ENCODE measurements at regions not wholly inside any gene's neighbourhood (a gene's known extent, or its start where the extent isn't known, plus 50 kb on each side); places are given as distances from the start of the nearest gene placed in this dataset.
A peak's percentile ranks its signal among the peaks of the same experiment; 100 is the strongest.
"Not testable (repeated sequence)": the region's sequence is repeated elsewhere in the genome, so short reads cannot be mapped to it uniquely, and the experiment has no call there.

DNA sequence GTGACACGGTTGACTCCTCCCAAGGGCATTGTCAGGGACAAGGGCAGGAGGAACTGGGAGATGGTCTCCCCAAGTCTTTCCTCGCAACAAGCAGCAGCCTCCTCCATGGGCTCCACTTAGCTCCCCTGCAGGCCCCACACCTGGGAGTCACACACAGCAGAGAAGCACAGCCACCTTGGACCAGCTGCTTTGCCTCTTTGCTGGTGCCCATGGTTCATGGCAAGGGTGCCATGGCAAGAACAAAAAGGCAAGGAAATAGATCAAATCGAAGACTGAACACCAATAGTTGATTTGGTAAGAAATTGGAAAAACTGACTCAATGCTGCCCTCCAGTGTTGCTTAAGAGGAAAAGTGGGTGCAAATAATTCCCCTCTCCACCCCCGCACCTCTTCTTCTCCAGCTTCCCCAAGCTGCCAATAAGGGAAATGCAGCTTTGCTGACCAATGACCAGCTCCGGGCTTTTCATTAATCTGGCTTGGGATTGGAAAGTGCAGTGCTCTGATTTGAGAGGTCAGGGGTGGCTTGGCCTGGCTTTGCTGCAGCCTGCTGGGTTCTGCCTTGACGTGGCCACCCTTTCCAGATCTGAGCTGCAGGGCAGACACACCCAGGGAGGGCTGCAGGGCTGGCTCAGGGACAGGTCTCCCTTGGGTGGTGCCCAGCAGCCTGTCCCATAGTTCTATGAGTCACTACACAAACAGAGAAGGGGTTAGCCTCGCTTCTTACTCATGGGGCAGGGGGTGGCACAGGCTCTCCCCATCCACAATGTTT, 162.0 kb downstream of the KLF13 start:
- DNase-seq, result peak; percentile 51

DNA sequence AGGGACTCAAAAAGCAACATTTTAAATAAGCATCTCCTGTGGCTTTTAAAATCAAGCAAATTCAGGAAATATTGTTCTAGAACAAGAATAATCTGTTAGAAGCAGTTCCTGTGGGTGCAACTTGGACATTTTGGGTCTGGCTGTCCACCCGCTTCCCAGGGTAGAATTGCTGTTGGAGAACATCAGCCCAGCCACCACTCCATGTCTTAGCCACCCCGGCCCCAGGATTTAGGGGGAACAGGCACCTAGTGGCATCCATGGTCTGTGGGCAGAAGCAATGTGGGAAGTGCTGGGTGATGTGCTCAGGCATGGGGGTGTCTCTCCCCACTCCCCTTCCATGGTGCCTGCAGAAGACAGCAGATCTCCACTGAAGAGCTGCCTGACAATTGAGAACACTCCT, 162.6 kb downstream of the KLF13 start:
- no peak for DNase-seq

DNA sequence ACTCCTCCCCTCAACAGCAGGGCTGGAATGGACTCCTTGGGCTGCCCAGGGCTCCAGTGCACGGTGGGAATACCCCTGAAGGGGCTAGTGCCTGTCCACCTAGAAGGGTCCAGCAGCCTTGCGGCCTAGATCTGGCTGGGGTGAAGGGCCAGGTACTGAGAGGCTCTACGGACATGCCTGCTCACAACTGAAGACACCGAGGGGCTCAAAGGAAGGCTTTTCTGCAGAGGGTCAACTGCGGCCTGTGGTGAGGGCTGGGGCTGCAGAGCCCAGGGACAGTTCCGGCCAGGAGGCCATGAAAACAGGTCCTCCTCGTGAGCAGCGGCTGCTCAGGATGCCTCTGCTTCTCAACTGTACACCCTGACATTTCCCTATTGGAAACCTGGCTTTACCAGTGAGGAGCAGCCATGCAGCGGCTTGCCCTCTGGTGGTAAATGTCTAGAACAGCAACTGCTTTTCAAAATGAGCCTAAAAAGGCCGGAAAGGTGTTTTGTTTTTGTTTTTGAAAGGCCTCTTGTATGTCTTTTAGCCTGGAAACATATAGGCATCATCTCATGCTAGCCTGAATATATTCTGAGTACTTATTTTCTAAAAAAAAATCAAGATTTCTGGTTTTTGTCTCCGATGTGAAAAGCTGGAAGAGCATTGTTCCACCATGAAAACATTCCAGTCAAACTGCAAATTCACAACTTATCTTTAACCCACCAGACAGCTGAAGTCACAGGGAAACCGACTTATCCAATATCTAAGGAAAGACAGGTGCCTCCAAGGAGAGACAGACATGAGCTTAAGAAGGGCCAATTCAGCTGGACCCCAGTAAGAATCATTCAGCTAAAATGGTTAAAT, 163.4 kb downstream of the KLF13 start:
- peak; percentile 41 for DNase-seq

DNA sequence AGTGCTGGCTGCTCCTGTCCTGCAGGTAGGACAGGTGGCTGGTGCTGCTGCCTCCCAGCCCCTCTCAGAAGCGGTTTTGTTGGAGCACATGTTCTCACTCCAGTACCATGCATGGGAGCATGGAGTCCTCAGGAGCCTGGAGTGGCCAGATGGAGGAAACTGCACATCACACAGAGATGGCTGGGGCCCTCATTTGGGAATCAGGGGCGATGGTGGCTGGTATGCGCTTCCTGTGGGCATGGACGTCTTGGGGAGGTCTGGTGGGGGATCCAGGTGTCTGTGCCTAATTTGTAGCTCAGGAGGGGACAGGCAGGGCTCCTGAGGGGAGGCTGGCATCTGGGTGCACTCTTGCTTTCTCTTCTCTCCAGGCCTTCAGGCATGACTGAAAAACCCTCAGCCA, 168.2 kb downstream of the KLF13 start:
- DNase-seq, result no peak

DNA sequence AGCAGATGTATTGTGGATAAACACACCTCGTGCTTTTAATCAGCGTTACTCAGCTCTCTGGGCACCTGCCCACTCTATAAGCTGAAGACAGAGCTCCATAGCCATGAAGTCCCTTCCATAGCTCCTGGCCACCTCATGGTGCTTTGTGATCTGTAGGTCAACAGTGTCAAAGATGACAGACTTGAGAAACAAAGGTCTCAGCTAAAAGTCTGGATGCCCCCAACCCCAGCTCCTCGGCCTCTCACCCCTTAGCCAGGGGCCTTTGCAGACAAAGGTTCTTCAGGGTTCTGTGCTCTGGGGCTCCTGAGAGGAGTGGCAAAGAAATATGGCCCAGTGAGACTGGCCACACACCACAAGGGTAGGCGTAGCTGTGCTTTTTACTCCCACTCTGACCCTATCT, 168.6 kb downstream of the KLF13 start:
- DNase-seq, result no peak

DNA sequence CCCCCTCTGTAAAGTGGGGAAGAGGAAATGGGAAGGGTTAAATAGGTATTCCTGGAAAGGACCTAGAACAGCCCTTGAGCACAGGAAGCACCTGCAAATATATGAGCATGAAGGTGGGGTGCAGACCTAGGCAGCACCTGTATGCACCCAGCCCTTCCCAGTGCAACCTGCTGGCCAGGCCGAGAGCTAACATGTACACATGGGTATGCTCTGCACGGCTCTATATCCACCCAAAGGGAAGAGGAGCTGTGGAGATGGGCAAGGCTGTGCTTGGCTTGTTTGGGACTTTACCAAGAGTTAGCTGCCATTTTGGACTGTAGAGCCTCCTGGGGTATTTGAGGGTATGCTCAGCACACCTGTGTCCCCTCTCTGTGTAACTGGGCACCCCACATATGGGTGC, 171.2 kb downstream of the KLF13 start:
- no peak for DNase-seq

DNA sequence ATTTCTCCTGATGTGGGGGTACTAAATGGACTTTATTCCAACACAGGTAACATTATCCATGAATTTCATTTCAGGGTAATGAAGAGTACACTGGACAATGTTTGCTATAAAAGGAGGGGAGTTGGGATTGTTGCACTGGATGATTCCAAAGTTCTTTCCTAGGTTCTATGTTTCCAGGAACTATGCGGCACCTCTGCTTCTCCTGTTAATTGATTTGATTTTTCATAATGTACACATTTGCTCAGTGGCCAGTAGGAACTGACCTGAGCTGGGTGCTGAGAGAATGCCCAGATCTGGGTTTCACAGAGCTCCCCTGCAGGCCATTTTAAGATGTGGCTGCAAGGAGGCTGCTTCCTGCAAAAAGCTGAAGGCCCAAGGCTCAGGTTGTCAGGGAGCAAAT, 171.7 kb downstream of the KLF13 start:
- no peak for DNase-seq

DNA sequence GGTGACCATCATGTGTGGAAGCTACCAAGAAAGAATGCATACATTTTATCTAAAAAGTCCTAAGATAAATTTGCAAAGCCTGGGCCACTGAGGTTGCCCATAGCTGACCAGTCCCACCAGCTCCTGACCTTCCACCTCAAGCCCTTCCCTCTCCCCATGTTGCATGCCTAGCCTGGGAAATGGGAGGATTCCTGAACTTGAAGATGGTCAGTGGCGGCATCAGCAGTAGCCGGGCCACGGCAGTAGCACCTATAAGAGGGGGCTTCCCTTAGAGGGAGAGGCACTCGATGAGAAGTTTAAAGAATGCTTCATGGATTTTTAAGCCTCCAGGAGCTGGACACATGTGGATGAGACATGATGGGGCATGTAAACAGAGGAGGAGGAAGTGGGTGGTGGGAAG, 172.1 kb downstream of the KLF13 start:
- no peak for DNase-seq

DNA sequence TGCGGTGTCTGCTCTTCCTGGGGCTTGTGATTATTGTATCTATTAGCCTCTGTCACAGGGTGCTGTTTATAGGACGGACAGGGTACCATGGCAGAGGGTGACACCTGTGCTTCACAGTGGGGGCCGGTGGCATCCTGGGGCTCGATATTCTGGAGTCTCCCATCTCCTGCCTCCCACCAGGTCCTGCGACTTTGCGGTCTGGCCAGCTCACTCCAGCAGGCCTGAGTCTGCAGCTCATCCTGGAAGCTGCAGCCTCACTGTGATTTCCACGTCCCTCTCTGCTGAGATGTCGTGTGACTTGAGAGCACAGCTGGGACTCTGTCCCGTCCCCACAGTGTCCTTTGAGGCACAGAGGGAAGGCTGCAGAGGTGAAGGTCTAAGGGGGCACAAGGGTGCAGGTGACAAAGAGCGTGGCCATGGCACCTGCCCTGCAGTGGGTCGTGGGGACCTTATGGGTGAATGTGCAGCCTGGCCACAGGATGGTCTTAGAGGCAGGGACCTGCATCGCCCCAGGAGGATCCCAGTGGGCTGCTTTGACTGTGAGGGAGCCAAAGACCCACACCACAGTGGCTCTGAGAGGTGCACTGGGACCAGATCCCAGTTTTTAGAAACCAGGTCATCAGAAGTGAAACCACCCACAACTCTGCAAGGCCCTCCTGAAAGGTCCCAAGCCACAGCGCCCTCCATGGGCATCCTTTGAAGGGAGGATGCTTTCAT, 172.8 kb downstream of the KLF13 start:
- DNase-seq, result no peak

DNA sequence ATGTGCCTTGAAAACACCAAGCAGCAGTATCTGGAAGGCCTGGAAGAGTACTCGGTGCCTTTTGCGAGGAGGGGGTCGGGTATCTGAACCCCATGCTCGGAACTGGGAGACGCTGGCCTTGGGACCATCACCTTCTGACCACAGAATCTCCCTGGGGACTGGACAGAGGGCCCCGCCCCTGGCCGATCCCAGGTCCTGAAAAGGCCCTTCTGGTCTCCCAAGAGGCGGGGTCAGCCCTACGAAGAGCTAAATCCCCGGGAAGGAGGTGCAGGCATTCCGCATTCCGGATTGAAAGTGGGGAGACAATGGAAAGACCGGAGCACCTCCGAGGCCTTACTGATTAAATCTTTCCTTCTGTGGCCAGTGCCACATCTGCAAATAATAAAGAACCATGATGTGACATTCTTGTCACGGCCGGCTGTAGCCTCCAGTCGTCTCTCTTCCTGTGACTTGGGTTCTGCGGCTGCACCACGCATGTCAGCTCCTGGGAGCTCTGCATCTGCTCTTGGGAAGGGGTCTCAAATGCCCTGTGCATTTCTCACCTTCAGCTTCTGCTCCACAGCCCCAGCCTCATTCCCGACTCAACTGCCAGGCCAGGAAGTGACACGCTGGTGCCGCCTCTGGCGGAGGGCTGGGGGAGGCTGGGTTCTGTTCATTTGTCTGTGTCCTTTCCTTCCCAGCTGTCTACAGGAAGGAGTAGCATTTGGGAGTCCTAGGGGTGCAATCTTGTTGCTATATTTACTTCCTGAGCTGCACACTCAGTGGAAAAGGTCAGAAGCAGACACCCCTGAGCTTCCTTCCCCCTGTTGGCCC, 173.5 kb downstream of the KLF13 start:
- no peak for DNase-seq

DNA sequence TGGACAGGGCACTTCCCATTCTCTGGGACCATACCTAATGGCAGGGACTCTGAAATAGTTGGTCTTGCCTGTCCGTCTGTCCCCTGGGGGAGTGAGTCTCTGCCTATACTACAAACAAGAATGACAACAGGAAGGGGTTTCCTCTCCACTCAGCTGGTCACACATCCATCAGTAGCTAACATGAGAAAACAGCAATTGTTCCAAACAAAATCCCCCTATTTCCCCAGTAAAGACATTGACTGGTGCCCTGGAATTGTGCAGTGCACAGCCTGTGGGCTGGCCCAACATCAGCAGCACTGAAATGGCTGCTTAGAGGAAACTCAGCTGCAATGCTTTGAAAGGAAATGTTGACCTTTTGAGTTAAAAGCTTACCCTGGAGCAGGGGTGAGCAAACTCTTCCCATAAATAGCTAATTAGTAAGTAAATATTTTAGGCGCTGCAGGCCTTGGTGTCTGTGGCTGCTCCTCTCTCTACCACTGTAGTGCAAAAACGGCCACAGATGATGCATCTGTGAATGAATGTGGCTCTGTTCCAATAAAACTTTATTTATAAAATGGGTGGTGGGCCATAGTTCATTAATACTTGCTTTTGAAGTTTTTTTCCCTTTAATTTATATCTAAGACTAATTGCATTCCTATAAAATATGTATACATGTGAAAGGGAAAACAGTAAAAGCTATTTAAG, 174.3 kb downstream of the KLF13 start:
- no peak for DNase-seq

DNA sequence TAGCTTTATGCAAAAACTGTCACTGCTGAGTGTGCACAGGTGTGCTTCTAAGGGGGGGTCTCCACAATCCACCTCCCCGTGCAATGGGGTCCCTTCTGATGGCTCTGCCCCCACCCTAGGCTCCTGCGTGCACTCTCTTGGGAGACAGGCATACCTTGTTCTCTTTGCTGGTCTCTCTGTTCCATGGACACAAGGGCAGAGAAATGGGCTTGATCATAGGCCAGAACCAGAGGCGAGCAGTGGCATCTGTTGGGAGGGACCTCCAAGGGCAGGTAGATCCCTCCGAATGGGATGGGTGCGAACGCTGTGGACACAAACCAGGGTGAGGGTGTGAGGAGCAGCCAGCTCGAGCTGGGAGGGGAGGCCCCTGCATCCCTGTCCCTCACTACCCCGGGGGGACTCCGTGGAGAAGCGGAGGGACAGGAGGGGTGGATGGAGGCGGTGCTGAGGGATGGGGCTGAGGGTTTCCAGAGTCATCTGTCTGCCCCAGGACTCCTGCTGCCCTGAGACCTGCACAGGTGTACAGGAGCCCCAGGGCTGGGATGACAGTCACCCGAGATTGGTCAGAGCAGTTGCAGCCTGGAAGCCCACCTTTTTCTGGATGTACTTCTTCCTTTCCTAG, 175.0 kb downstream of the KLF13 start:
- DNase-seq, result no peak

DNA sequence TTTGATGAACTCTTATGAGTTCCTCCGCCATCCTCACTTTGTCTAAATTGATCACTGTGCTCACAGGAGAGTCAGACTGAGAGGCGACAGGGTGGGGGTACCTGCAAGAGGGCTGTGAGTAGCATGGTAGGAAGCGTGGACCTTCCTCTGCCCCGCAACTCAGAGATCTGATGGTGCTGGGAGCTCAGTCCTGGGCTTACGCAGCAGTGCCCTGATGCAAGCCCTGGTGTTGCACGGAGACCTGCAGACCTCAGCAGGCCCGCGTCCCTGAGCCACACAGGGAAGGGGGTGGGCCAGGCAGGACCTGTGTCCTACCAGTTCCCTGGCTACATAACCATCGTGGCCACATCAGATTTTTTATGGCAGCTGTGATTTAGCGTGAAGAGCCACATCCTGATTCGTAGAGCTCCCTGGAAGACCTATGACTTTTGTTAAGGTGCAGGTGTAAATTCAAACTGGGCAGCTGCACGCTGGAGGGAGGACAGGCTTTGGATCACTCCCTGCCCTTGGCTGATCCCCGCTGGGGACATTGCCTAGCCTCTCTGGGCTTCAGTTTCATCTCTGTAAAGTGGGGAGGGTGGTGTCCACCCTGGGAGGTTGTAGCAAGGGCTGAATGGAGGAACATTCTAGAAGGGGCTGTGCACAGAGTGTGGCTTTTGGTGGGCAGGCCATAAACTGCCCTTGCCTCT, 176.1 kb downstream of the KLF13 start:
- no peak for DNase-seq

DNA sequence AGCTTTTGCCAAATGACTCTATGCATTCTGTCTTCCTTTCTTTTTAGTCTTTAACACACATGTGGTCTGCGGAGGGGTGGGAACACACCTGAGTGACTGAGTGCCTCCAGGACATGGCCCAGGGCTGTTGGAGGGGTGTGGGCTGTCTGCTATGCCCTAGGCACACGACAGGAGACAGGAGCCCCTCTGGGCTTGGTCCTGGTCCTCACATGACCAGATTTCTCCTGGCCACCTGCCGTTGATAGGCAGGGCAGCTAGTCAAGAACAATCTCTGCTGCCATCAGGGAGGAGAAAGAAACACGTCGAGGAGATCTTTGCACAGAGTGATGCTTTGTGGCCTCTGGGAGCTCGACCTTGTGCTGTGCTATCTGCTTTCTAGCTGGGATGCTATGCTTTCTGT, 176.6 kb downstream of the KLF13 start:
- DNase-seq, result no peak

DNA sequence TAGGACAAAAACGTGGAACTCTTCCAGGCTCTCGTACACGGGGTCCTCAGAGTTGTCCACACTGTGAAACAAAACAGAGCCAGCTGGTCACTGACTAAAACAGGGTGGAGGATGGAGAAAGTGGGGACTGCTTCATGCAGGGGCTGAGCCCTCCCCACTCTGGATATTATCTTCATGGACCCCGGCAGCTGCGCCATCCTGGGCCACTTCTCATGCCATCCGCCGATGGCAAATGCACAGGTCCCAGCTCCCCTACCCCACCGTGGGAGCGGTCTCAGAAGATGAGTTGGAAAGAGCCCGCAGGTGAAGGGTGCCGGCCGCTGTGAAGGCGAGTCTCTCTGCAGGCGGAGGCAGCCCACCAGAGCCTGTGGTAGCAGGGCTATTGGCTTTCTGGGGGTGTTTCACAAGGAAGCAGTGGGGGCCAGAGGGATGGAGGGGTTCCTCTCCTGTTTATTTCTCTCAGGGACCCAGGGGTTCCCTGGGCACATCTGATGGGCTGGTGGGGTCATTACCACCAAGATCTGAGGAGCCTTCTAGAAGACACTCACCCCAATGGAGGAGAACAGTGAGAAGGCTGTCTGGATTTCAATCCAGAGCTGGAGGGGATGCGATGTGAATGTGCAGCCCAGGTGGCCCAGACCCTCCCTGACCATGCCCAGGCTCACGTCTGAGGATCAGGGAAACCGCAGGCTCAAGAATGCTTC, 177.3 kb downstream of the KLF13 start:
- DNase-seq, result no peak

DNA sequence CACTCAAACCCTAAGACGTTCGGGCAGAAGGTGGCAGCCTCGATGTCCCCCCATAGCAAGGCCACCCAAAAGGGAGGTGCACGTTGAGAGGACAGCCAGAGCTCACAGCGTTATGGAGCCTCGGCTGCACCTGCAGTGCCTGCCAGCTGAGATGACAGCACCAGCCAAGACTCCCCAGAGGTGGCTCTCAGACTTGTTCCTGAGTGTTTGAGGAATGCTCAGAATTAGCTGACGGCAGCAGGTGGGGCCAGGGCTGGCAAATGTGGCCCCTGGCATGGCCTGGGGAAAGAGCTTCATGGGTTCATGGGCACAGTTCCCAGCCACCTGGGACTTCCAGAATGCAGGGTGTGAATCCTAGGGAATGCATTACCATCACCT, 177.8 kb downstream of the KLF13 start:
- DNase-seq, result no peak

DNA sequence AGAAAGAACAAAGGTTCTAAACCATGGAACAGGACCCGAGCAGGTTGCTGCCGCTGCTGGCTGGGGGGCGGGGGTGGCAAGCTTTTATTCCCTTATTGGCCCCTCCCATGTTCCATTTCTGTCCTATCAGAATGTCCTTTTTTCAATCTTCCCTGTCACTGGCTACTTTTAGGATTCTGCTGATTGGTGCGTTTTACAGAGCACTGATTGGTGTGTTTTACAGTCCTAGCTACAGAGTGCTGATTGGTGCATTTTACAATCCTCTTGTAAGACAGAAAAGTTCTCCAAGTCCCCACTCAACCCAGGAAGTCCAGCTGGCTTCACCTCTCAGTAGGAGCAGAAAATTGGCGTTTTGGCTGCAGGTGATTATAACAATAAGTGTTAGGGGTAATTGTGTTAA, 180.9 kb downstream of the KLF13 start:
- DNase-seq, result not testable (repeated sequence)

DNA sequence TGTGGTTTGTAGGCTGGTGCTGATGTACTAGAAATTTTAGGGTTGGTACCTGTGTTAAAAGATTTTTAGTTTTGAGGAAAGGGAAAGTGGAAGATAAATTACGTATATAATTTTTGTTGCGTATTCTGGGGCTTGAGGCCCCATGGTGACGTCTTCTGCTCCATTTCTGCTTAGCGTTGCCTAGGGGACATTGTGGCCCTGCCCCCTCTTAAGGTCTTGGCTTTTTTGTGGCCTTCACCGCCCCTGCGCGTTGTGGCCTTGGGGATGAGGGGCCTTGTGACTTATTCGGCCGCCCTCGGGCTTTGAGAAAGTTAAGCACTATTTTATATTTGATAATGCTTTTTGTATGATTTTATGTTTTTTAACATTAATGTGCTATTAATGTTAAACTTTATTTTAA, 182.0 kb downstream of the KLF13 start:
- DNase-seq, result no peak

DNA sequence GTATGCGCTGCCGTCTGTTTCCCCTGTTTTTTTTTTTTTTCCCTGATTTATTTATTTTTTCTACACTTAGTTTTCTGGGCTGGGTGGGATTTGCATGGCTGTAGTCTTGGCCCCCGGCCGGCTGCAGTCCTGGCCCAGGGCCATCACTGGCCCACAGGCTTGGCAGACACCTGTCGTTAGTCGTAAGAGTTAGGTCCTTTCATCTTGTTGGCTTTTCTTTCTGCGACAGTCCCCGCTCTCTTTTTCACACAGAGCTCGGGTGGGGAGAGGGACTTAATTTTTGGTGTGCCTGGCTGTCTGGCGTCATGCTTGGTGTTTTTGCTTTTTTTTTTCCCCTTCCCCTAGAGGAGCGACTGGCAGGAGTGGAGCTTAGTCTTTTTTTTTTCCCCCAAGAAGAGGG, 183.4 kb downstream of the KLF13 start:
- no peak for DNase-seq

DNA sequence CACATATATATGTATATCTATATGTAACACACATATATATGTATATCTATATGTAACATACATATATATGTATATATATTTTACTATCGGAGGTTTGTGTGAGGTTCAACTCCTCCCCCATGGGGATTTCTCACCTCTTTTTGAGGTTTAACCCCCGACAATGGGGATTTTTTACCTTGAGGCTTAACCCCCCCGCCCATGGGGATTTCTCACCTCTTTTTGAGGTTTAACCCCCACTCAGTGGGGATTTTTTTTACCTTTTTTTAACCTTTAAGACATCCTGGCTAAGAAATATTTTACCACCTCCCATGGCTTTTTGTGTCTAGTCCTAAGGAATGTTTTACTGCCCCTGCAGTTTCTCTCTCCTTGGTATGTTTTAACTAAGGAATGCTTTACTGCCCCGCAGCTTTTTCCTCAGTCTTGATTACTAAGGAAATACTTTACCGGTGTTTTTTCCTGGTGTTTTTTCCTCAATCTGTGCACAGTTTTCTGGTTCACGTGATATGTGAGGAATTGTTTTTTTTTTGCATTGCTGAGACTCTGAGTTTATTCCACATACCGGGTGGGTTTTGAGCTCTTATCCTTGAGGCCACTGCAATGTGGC, 185.2 kb downstream of the KLF13 start:
- no peak for DNase-seq
